ENCODE measurements at regions not wholly inside any gene's neighbourhood (a gene's known extent, or its start where the extent isn't known, plus 50 kb on each side); places are given as distances from the start of the nearest gene placed in this dataset.

DNA sequence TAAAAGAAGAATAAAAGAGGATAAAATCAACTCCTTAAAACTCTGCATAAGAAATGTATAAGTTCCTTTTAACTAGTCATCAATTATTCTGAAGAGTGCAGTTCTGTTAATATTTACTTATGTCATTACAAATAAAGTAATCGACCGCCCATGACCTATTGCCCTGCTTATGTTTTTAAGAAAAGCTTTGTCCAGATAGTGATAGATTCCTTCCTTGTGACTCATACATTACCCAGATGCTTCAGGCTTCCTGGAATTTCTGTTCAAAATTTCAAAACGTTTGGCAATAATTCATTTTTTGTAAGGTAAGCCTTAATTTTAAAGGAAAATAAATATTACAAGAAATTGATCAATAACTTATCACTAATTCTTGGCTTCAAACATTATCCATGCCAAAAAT lies 918.2 kb upstream of the ADGRL2 start:
- TF ChIP-seq, protein P1, sequence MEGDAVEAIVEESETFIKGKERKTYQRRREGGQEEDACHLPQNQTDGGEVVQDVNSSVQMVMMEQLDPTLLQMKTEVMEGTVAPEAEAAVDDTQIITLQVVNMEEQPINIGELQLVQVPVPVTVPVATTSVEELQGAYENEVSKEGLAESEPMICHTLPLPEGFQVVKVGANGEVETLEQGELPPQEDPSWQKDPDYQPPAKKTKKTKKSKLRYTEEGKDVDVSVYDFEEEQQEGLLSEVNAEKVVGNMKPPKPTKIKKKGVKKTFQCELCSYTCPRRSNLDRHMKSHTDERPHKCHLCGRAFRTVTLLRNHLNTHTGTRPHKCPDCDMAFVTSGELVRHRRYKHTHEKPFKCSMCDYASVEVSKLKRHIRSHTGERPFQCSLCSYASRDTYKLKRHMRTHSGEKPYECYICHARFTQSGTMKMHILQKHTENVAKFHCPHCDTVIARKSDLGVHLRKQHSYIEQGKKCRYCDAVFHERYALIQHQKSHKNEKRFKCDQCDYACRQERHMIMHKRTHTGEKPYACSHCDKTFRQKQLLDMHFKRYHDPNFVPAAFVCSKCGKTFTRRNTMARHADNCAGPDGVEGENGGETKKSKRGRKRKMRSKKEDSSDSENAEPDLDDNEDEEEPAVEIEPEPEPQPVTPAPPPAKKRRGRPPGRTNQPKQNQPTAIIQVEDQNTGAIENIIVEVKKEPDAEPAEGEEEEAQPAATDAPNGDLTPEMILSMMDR (IDR thresholded peaks at IDR 0.05; ENCODE audit: low read length): no peak
- TF ChIP-seq EZH2 (IDR thresholded peaks at IDR 0.05; ENCODE audit: borderline replicate concordance, low read length): no peak
